HCT116 (cell line): ENCODE measurements at regions not wholly inside any gene's neighbourhood (a gene's known extent, or its start where the extent isn't known, plus 50 kb on each side); places are given as distances from the start of the nearest gene placed in this dataset.

Source experiments
- ATAC-seq: fragments of 200-7000 bp; cut with Tn5 transposase; 2 replicates; pipeline ENCODE4 v1.9.1; 2020; ENCODE audit warnings: mild to moderate bottlenecking, moderate library complexity
- BruUV-seq: library from RNA; stranded (reverse); fragments of 400-500 nt; replicated peaks from 2 replicates; lab custom pipeline; 2021; lab: Mats Ljungman, UMichigan
- CTCF ChIA-PET: fragments of 300-600 bp; sonication (Branson Sonifier 250); formaldehyde crosslinking; loops from one replicate; lab custom pipeline; 2021; ENCODE audit warnings: antibody characterized with exemption; lab: Charles Lee
- POLR2A ChIA-PET: fragments of 300-600, 350-600 bp; sonication (Branson Sonifier 250); formaldehyde crosslinking; loops from one replicate; lab custom pipeline; 2021; ENCODE audit warnings: antibody characterized with exemption; lab: Charles Lee
- RAD21 ChIA-PET, 2 experiments: fragments of 300-600 bp; sonication (Branson Sonifier 250); formaldehyde crosslinking; loops; one replicate each; lab custom pipeline; 2023; ENCODE audit warnings: low total read pairs in 2 of 2; ENCODE audit not compliant: uncharacterized antibody in 2 of 2, unreplicated experiment in 2 of 2, low non-redundant PET in 1 of 2; lab: Charles Lee
- DNase-seq: peaks from one replicate; pipeline ENCODE4 v3.0.0-alpha.2; 2010; ENCODE audit warnings: low read depth, low spot score
- H2AFZ ChIP-seq: fragments of 200-600 bp; shearing (Covaris generic), sonication (generic); 2 replicates; pipeline ENCODE4 v1.6.1; 2017; ENCODE audit warnings: low read depth, mixed run types, mixed read lengths, antibody characterized with exemption, low read length; ENCODE audit not compliant: poor library complexity, severe bottlenecking
- H3K27ac ChIP-seq: 2 replicates; pipeline ENCODE4 v1.5.1; 2012; ENCODE audit warnings: low read depth, low read length
- H3K27me3 ChIP-seq: fragments of 200-600 bp; sonication (generic); 2 replicates; pipeline ENCODE4 v1.6.1; 2016; ENCODE audit warnings: mixed run types, low read length, mixed read lengths; ENCODE audit not compliant: insufficient read depth
- H3K36me3 ChIP-seq, 2 experiments: fragments of 200-500 bp in 1 of 2; fragments of 200-600 bp in 1 of 2; sonication (Bioruptor generic) in 1 of 2; sonication (generic) in 1 of 2; 2 replicates each; pipeline versions ENCODE4 v1.5.1 to v1.6.1; 2014 to 2016; ENCODE audit warnings: low read length in 2 of 2, inconsistent platforms in 1 of 2, mixed read lengths in 1 of 2, mixed run types in 1 of 2; ENCODE audit not compliant: insufficient read depth in 2 of 2, control insufficient read depth in 1 of 2
- H3K4me1 ChIP-seq, 2 experiments: fragments of 200-600 bp in 1 of 2; sonication (generic) in 1 of 2; 2 replicates each; pipeline versions ENCODE4 v1.5.1 to v1.6.1; 2012 to 2017; ENCODE audit warnings: low read length in 2 of 2, inconsistent platforms in 1 of 2, mild to moderate bottlenecking in 1 of 2, mixed read lengths in 1 of 2, mixed run types in 1 of 2, moderate library complexity in 1 of 2; ENCODE audit not compliant: insufficient read depth in 2 of 2, control insufficient read depth in 1 of 2
- H3K4me2 ChIP-seq: fragments of 200-600 bp; sonication (generic); 2 replicates; pipeline ENCODE4 v1.6.1; 2017; ENCODE audit warnings: mixed run types, low read length, mixed read lengths
- H3K4me3 ChIP-seq, 2 experiments: fragments of 200-600 bp in 1 of 2; sonication (generic) in 1 of 2; replicated peaks in 1 of 2; 2 replicates each; pipeline ENCODE4 v1.5.1; 2011 to 2016; ENCODE audit warnings: low read length in 2 of 2, control low read depth in 1 of 2, low read depth in 1 of 2, mild to moderate bottlenecking in 1 of 2, mixed read lengths in 1 of 2, mixed run types in 1 of 2
- H3K79me2 ChIP-seq: fragments of 200-600 bp; sonication (generic); 2 replicates; pipeline ENCODE4 v1.6.1; 2017; ENCODE audit warnings: mild to moderate bottlenecking, mixed run types, low read length, moderate library complexity, mixed read lengths; ENCODE audit not compliant: insufficient read depth
- H3K9ac ChIP-seq: fragments of 200-600 bp; sonication (generic); 2 replicates; pipeline ENCODE4 v1.6.1; 2016; ENCODE audit warnings: low read length, mixed read lengths
- H3K9me2 ChIP-seq: fragments of 200-600 bp; sonication (generic), shearing (Covaris generic); 2 replicates; pipeline ENCODE4 v1.6.1; 2017; ENCODE audit warnings: mixed run types, mild to moderate bottlenecking, moderate library complexity; ENCODE audit not compliant: insufficient read depth
- H3K9me3 ChIP-seq, 2 experiments: fragments of 200-500 bp in 1 of 2; fragments of 200-600 bp in 1 of 2; sonication (Bioruptor generic) in 1 of 2; sonication (generic) in 1 of 2; 2 replicates each; pipeline ENCODE4 v1.6.1; 2014 to 2017; ENCODE audit warnings: low read length in 2 of 2, mixed read lengths in 2 of 2, inconsistent platforms in 1 of 2, low read depth in 1 of 2, mild to moderate bottlenecking in 1 of 2, mixed run types in 1 of 2, moderate library complexity in 1 of 2; ENCODE audit not compliant: control insufficient read depth in 1 of 2, insufficient read depth in 1 of 2
- H4K20me1 ChIP-seq: fragments of 200-600 bp; sonication (generic), shearing (Covaris generic); 2 replicates; pipeline ENCODE4 v1.6.1; 2017; ENCODE audit warnings: mixed run types, mild to moderate bottlenecking, moderate library complexity; ENCODE audit not compliant: insufficient read depth
- ATF3 ChIP-seq: IDR thresholded peaks from 2 replicates; pipeline ENCODE4 v1.6.1; 2012
- CBX3 ChIP-seq: IDR thresholded peaks from 2 replicates; pipeline ENCODE4 v1.6.1; 2012; ENCODE audit warnings: low read depth
- CEBPB ChIP-seq: IDR thresholded peaks from 2 replicates; pipeline ENCODE4 v1.6.1; 2012; ENCODE audit warnings: low read depth
- CTCF ChIP-seq, 3 experiments: fragments of 200-600 bp in 1 of 3; sonication (generic) in 1 of 3; IDR thresholded peaks in 2 of 3; conservative IDR thresholded peaks in 1 of 3; 2 replicates each; pipeline ENCODE4 v1.5.1; 2012 to 2017; ENCODE audit warnings: low read depth in 2 of 3, low read length in 2 of 3, antibody characterized with exemption in 1 of 3, borderline replicate concordance in 1 of 3, control low read depth in 1 of 3, mild to moderate bottlenecking in 1 of 3, mixed read lengths in 1 of 3, mixed run types in 1 of 3, moderate library complexity in 1 of 3; ENCODE audit not compliant: insufficient read depth in 1 of 3
- EGR1 ChIP-seq: IDR thresholded peaks from 2 replicates; pipeline ENCODE4 v1.6.1; 2012; ENCODE audit warnings: low read depth
- ELF1 ChIP-seq: IDR thresholded peaks from 2 replicates; pipeline ENCODE4 v1.6.1; 2012; ENCODE audit warnings: low read depth, borderline replicate concordance
- EZH2phosphoT487 ChIP-seq: fragments of 200-600 bp; IDR thresholded peaks from 2 replicates; pipeline ENCODE4 v1.6.1; 2018; ENCODE audit warnings: antibody characterized with exemption, borderline replicate concordance
- JUND ChIP-seq: IDR thresholded peaks from 2 replicates; pipeline ENCODE4 v1.6.1; 2012
- MAX ChIP-seq: IDR thresholded peaks from 2 replicates; pipeline ENCODE4 v1.6.1; 2012
- POLR2A ChIP-seq: IDR thresholded peaks from 2 replicates; pipeline ENCODE4 v1.7.0; 2011; ENCODE audit warnings: borderline replicate concordance; ENCODE audit not compliant: insufficient read depth, insufficient read length; ENCODE audit errors: extremely low read depth
- POLR2AphosphoS5 ChIP-seq: IDR thresholded peaks from 2 replicates; pipeline ENCODE4 v1.6.1; 2011; ENCODE audit warnings: mild to moderate bottlenecking, low read depth, low read length, moderate library complexity
- RAD21 ChIP-seq: IDR thresholded peaks from 2 replicates; pipeline ENCODE4 v1.6.1; 2012; ENCODE audit warnings: low read depth, mild to moderate bottlenecking
- REST ChIP-seq: IDR thresholded peaks from 2 replicates; pipeline ENCODE4 v1.6.1; 2012; ENCODE audit warnings: low read depth
- SIN3A ChIP-seq: IDR thresholded peaks from 2 replicates; pipeline ENCODE4 v1.6.1; 2012; ENCODE audit warnings: low read depth
- SP1 ChIP-seq: IDR thresholded peaks from 2 replicates; pipeline ENCODE4 v1.6.1; 2012; ENCODE audit warnings: low read depth
- TCF7L2 ChIP-seq: IDR thresholded peaks from 2 replicates; pipeline ENCODE4 v1.7.0; 2011; ENCODE audit warnings: borderline replicate concordance, inconsistent platforms; ENCODE audit not compliant: insufficient read depth, insufficient read length; ENCODE audit errors: extremely low read depth
- YY1 ChIP-seq: IDR thresholded peaks from 2 replicates; pipeline ENCODE4 v1.6.1; 2011; ENCODE audit warnings: low read length, low read depth, moderate library complexity, mild to moderate bottlenecking; ENCODE audit not compliant: insufficient replicate concordance; ENCODE audit errors: extremely low read depth
- ZBTB33 ChIP-seq: IDR thresholded peaks from 2 replicates; pipeline ENCODE4 v1.6.1; 2011; ENCODE audit warnings: mild to moderate bottlenecking, low read length, moderate library complexity; ENCODE audit not compliant: insufficient replicate concordance; ENCODE audit errors: extremely low read depth
- ZFX ChIP-seq: fragments of 450-650 bp; IDR thresholded peaks from 2 replicates; pipeline ENCODE4 v1.6.1; 2017
- ZNF274 ChIP-seq: fragments of 200-500 bp; sonication (Bioruptor generic); IDR thresholded peaks from 2 replicates; pipeline ENCODE4 v1.6.1; 2014; ENCODE audit warnings: mild to moderate bottlenecking, low read depth, low read length, inconsistent platforms
- intact Hi-C: fragments of 100-400 bp; cut with micrococcal nuclease; formaldehyde crosslinking; loops from 2 replicates; pipeline ENCODE4 v1.10.0; 2022

GRCh38 chr16:62821824-62822223 lies 785.6 kb upstream of the CDH8 start:
- ChIA-PET RAD21 (no interaction called here), POLR2A (no interaction called here), CTCF (no interaction called here)
- H4K20me1 ChIP-seq: no peaks in the 10 kb centered on the region
- no peak overlapping the region for H3K9ac ChIP-seq
- BruUV-seq: no TSS peak
- H3K4me2 ChIP-seq: no peak overlapping the region
- no peaks in the 10 kb centered on the region for H3K9me2 ChIP-seq
- TF ChIP-seq MAX: no peak
- TF ChIP-seq EGR1: no peak
- no peak for TF ChIP-seq POLR2AphosphoS5
- TF ChIP-seq ZBTB33: no peak
- no peak for TF ChIP-seq TCF7L2
- no peak for TF ChIP-seq ZNF274
- no peak for TF ChIP-seq POLR2A
- TF ChIP-seq ATF3: no peak
- TF ChIP-seq EZH2phosphoT487: no peak
- TF ChIP-seq REST: no peak
- TF ChIP-seq ELF1: no peak
- no peak for TF ChIP-seq ZFX
- TF ChIP-seq SP1: no peak
- TF ChIP-seq SIN3A: no peak
- TF ChIP-seq CBX3: no peak
- no peak for TF ChIP-seq JUND
- TF ChIP-seq CTCF (IDR thresholded peaks at IDR 0.05 in 2 of 3, conservative IDR thresholded peaks at IDR 0.05 in 1 of 3; ENCODE audit: borderline replicate concordance in 1 of 3, insufficient read depth in 1 of 3, low read depth in 2 of 3, low read length in 2 of 3): no peak
- no peak for TF ChIP-seq CEBPB
- TF ChIP-seq YY1: no peak
- TF ChIP-seq RAD21: no peak
- H3K4me1 ChIP-seq: no peaks in the 10 kb centered on the region
- DNase-seq: no peak
- H3K27me3 ChIP-seq: no peaks in the 10 kb centered on the region
- H2AFZ ChIP-seq: no peak overlapping the region
- ATAC-seq: no peak
- H3K36me3 ChIP-seq: no peaks in the 10 kb centered on the region
- peaks cover 13 to 19% of the 10 kb centered on the region in 2 experiments; a peak in 2 of 4 replicates for H3K9me3 ChIP-seq
- no peak overlapping the region for H3K4me3 ChIP-seq
- H3K79me2 ChIP-seq: no peaks in the 10 kb centered on the region
- no peak overlapping the region for H3K27ac ChIP-seq
- intact Hi-C loops: no loop called here
